HL-60 (cell line): ENCODE measurements at regions not wholly inside any gene's neighbourhood (a gene's known extent, or its start where the extent isn't known, plus 50 kb on each side); places are given as distances from the start of the nearest gene placed in this dataset.

Source experiments
- DNase-seq, 2 experiments: peaks; one replicate each; pipeline ENCODE4 v3.0.0-alpha.2; 2010 to 2020; ENCODE audit warnings: low read depth in 1 of 2, low spot score in 1 of 2
- H3K27ac ChIP-seq: fragments of 250-450 bp; sonication (Bioruptor Pico); replicated peaks from 2 replicates; pipeline ENCODE4 v1.5.1; 2020; ENCODE audit warnings: mild to moderate bottlenecking, moderate library complexity
- H3K27me3 ChIP-seq: fragments of 250-450 bp; sonication (Bioruptor Pico); 2 replicates; pipeline ENCODE4 v1.5.1; 2021; ENCODE audit warnings: mild to moderate bottlenecking, moderate library complexity; ENCODE audit not compliant: insufficient read depth, poor library complexity, severe bottlenecking
- H3K4me3 ChIP-seq: replicated peaks from 2 replicates; pipeline ENCODE4 v1.5.1; 2011; ENCODE audit warnings: mild to moderate bottlenecking, control low read depth, low read length; ENCODE audit not compliant: insufficient read depth
- CTCF ChIP-seq: IDR thresholded peaks from one replicate; pipeline ENCODE4 v1.5.1; 2011; ENCODE audit warnings: low read length, control low read depth, inconsistent platforms; ENCODE audit not compliant: insufficient read depth
- GABPA ChIP-seq: IDR thresholded peaks from 2 replicates; pipeline ENCODE4 v1.6.1; 2012; ENCODE audit warnings: low read depth
- POLR2AphosphoS5 ChIP-seq: IDR thresholded peaks from 2 replicates; pipeline ENCODE4 v1.6.1; 2012; ENCODE audit warnings: low read depth
- REST ChIP-seq: IDR thresholded peaks from 2 replicates; pipeline ENCODE4 v1.6.1; 2012; ENCODE audit warnings: low read depth; ENCODE audit not compliant: insufficient replicate concordance
- SPI1 ChIP-seq: IDR thresholded peaks from 2 replicates; pipeline ENCODE4 v1.6.1; 2012; ENCODE audit warnings: low read depth, mild to moderate bottlenecking, borderline replicate concordance

GRCh38 chr20:50350510-50351249, 159.5 kb upstream of the PTPN1 start:
- peak in 1 of 2 experiments; percentile 52 for DNase-seq
- Histone ChIP-seq H3K27ac (no peak overlapping the region), H3K27me3 (no peaks in the 10 kb centered on the region), H3K4me3 (no peak overlapping the region)
- TF ChIP-seq REST (no peak), POLR2AphosphoS5 (peak; percentile 46; the same call in 1 of the 2 replicates)

GRCh38 chr20:50351541-50351940, 158.6 kb upstream of the PTPN1 start:
- H3K4me3 ChIP-seq, result no peak overlapping the region
- H3K27me3 ChIP-seq, result no peaks in the 10 kb centered on the region
- TF ChIP-seq REST (no peak), SPI1 (no peak)
- no peak for DNase-seq
- no peak overlapping the region for H3K27ac ChIP-seq

- Histone ChIP-seq H3K27me3 (no peaks in the 10 kb centered on the region), H3K4me3 (no peak overlapping the region), H3K27ac (peak overlapping the region; percentile 47)
- peak; percentile 84 to 88 for DNase-seq
- TF ChIP-seq CTCF, result no peak
- no peak for TF ChIP-seq REST
- peak; percentile 71 for TF ChIP-seq POLR2AphosphoS5
- TF ChIP-seq SPI1, result peak; percentile 42; the same call in 1 of the 2 replicates
- TF ChIP-seq GABPA, result peak; percentile 79
Observed at GRCh38 chr20:50353289-50353961, 156.8 kb upstream of the PTPN1 start.
